ENCODE measurements at regions not wholly inside any gene's neighbourhood (a gene's known extent, or its start where the extent isn't known, plus 50 kb on each side); places are given as distances from the start of the nearest gene placed in this dataset.

- Mint-ChIP-seq H3K36me3 (ENCODE audit: low read depth) (no peaks in the 10 kb centered on the region), H3K4me1 (ENCODE audit: low read depth) (no peaks in the 10 kb centered on the region), H3K27ac (no peak overlapping the region), H3K27me3 (no peaks in the 10 kb centered on the region), H3K9me3 (peaks cover 13% of the 10 kb centered on the region), H3K4me3 (no peak overlapping the region)
- no peak for ATAC-seq
- ChIA-PET POLR2A (no interaction called here), CTCF (no interaction called here)
- intact Hi-C loops (cut with micrococcal nuclease), result no loop called here
- TF ChIP-seq CTCF (IDR thresholded peaks at IDR 0.05), result no peak
- DNase-seq, result no peak
Observed at GRCh38 chr2:82172483-82172882, 1867.9 kb upstream of the LRRTM1 start.

- Mint-ChIP-seq H3K27me3 (no peaks in the 10 kb centered on the region), H3K4me3 (no peak overlapping the region), H3K27ac (no peak overlapping the region), H3K9me3 (peaks cover 8% of the 10 kb centered on the region), H3K4me1 (ENCODE audit: low read depth) (no peaks in the 10 kb centered on the region), H3K36me3 (ENCODE audit: low read depth) (no peaks in the 10 kb centered on the region)
- no peak for TF ChIP-seq CTCF (IDR thresholded peaks at IDR 0.05)
- ChIA-PET CTCF (no interaction called here), POLR2A (no interaction called here)
- no peak for DNase-seq
- intact Hi-C loops (cut with micrococcal nuclease), result no loop called here
- ATAC-seq, result no peak
Observed at GRCh38 chr2:82169379-82169778, 1864.8 kb upstream of the LRRTM1 start.

GRCh38 chr2:82165377-82165776 lies 1860.8 kb upstream of the LRRTM1 start:
- no peaks in the 10 kb centered on the region for H3K27me3 Mint-ChIP-seq
- peaks cover 7% of the 10 kb centered on the region for H3K9me3 Mint-ChIP-seq
- no peak overlapping the region for H3K27ac Mint-ChIP-seq
- no peak for ATAC-seq
- no peak overlapping the region for H3K4me3 Mint-ChIP-seq
- no peaks in the 10 kb centered on the region for H3K36me3 Mint-ChIP-seq (ENCODE audit: low read depth)
- intact Hi-C loops (cut with micrococcal nuclease), result no loop called here
- H3K4me1 Mint-ChIP-seq (ENCODE audit: low read depth), result no peaks in the 10 kb centered on the region
- TF ChIP-seq CTCF (IDR thresholded peaks at IDR 0.05), result no peak
- ChIA-PET CTCF (no interaction called here), POLR2A (no interaction called here)
- no peak for DNase-seq

GRCh38 chr2:82158150-82158549 lies 1853.6 kb upstream of the LRRTM1 start:
- no peak for ATAC-seq
- no peaks in the 10 kb centered on the region for H3K4me1 Mint-ChIP-seq (ENCODE audit: low read depth)
- H3K4me3 Mint-ChIP-seq, result no peak overlapping the region
- no peaks in the 10 kb centered on the region for H3K27me3 Mint-ChIP-seq
- no peak for DNase-seq
- H3K36me3 Mint-ChIP-seq (ENCODE audit: low read depth), result no peaks in the 10 kb centered on the region
- intact Hi-C loops (cut with micrococcal nuclease), result no loop called here
- POLR2A ChIA-PET, result no interaction called here
- no peak for TF ChIP-seq CTCF (IDR thresholded peaks at IDR 0.05)
- H3K9me3 Mint-ChIP-seq, result peaks cover 10% of the 10 kb centered on the region
- no peak overlapping the region for H3K27ac Mint-ChIP-seq
- CTCF ChIA-PET, result no interaction called here

GRCh38 chr2:82155469-82155868 lies 1850.9 kb upstream of the LRRTM1 start:
- DNase-seq, result no peak
- ChIA-PET POLR2A (no interaction called here), CTCF (no interaction called here)
- ATAC-seq, result no peak
- no peaks in the 10 kb centered on the region for H3K36me3 Mint-ChIP-seq (ENCODE audit: low read depth)
- H3K9me3 Mint-ChIP-seq, result peaks cover 10% of the 10 kb centered on the region
- no peaks in the 10 kb centered on the region for H3K27me3 Mint-ChIP-seq
- no peaks in the 10 kb centered on the region for H3K4me1 Mint-ChIP-seq (ENCODE audit: low read depth)
- no peak for TF ChIP-seq CTCF (IDR thresholded peaks at IDR 0.05)
- intact Hi-C loops (cut with micrococcal nuclease), result no loop called here
- H3K4me3 Mint-ChIP-seq, result no peak overlapping the region
- H3K27ac Mint-ChIP-seq, result no peak overlapping the region

Measured in activated CD8-positive, alpha-beta T cell treated with anti-CD3 and anti-CD28 coated beads for 36 hours (primary cell).